Thyroid gland (tissue), 4 donors: ENCODE measurements at regions not wholly inside any gene's neighbourhood (a gene's known extent, or its start where the extent isn't known, plus 50 kb on each side); places are given as distances from the start of the nearest gene placed in this dataset.

Experiments
- POLR2A ChIP-seq, 2 donors: fragments of 450-650 bp; IDR thresholded peaks; one replicate each; pipeline ENCODE4 v1.6.1; 2017; ENCODE audit warnings: antibody characterized with exemption in 2 of 2, mild to moderate bottlenecking in 2 of 2, moderate library complexity in 1 of 2
- TF ChIP-seq, protein P1 (sequence below), 6 experiments: fragments of 200-600 bp in 3 of 6; fragments of 450-650 bp in 3 of 6; sonication (generic) in 3 of 6; IDR thresholded peaks; one replicate each; pipeline ENCODE4 v1.5.1; 2016 to 2019; ENCODE audit warnings: antibody characterized with exemption in 6 of 6, mild to moderate bottlenecking in 2 of 6, inconsistent platforms in 1 of 6, moderate library complexity in 1 of 6

DNA sequence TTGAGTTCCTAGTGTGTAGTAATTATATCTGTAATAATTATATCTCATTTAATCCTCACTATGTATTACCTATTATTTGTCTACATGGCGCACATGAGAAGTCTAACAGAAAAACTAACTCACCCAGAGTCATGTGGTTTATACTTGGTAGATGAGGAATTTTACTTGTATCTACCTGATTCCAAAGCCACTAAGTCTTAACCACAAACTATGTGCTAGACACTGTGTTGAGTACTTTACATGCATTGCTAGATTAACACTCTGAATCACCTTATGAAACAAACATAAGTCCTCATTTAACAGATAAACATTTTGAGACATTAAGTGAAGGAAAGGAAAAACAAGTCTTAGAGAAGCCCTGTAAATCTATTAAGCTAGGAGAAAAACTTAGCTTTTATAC is 404.8 kb downstream of the TLR4 start:
- TF ChIP-seq POLR2A (IDR thresholded peaks at IDR 0.05) = no peak
- TF ChIP-seq, protein P1, sequence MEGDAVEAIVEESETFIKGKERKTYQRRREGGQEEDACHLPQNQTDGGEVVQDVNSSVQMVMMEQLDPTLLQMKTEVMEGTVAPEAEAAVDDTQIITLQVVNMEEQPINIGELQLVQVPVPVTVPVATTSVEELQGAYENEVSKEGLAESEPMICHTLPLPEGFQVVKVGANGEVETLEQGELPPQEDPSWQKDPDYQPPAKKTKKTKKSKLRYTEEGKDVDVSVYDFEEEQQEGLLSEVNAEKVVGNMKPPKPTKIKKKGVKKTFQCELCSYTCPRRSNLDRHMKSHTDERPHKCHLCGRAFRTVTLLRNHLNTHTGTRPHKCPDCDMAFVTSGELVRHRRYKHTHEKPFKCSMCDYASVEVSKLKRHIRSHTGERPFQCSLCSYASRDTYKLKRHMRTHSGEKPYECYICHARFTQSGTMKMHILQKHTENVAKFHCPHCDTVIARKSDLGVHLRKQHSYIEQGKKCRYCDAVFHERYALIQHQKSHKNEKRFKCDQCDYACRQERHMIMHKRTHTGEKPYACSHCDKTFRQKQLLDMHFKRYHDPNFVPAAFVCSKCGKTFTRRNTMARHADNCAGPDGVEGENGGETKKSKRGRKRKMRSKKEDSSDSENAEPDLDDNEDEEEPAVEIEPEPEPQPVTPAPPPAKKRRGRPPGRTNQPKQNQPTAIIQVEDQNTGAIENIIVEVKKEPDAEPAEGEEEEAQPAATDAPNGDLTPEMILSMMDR (IDR thresholded peaks at IDR 0.05) = no peak
